Loucy (cell line): ENCODE measurements at regions not wholly inside any gene's neighbourhood (a gene's known extent, or its start where the extent isn't known, plus 50 kb on each side); places are given as distances from the start of the nearest gene placed in this dataset.
A peak's percentile ranks its signal among the peaks of the same experiment; 100 is the strongest.

Source experiments
- EZH2phosphoT487 ChIP-seq: fragments of 200-600 bp; IDR thresholded peaks from 2 replicates; pipeline ENCODE4 v1.6.1; 2018; ENCODE audit warnings: antibody characterized with exemption, mild to moderate bottlenecking, moderate library complexity, borderline replicate concordance
- TF ChIP-seq, protein P1 (sequence below): fragments of 200-600 bp; sonication (generic); conservative IDR thresholded peaks from 2 replicates; pipeline ENCODE4 v1.5.1; 2014; ENCODE audit warnings: mild to moderate bottlenecking, antibody characterized with exemption, low read length

DNA sequence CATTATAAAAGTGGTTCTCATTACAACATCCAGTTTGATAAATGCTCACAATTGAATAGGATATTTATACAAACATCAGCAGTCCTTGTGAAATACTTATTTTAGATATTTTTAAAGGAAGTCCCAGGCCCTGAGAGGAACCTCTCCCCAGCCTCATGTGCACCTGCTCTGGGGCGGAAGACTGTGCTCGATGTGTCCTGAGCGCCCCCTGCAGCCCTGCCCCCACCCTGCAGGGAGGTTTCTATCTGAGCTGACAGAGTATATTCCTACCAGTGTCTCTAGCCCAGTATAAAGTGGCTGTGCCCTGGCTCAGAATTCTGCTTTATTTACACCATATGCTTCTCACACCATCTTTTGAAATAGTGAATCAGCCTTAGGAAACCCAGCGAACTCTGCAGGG, 1349.1 kb downstream of the TMEM121 start:
- TF ChIP-seq, protein P1, sequence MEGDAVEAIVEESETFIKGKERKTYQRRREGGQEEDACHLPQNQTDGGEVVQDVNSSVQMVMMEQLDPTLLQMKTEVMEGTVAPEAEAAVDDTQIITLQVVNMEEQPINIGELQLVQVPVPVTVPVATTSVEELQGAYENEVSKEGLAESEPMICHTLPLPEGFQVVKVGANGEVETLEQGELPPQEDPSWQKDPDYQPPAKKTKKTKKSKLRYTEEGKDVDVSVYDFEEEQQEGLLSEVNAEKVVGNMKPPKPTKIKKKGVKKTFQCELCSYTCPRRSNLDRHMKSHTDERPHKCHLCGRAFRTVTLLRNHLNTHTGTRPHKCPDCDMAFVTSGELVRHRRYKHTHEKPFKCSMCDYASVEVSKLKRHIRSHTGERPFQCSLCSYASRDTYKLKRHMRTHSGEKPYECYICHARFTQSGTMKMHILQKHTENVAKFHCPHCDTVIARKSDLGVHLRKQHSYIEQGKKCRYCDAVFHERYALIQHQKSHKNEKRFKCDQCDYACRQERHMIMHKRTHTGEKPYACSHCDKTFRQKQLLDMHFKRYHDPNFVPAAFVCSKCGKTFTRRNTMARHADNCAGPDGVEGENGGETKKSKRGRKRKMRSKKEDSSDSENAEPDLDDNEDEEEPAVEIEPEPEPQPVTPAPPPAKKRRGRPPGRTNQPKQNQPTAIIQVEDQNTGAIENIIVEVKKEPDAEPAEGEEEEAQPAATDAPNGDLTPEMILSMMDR, result peak; percentile 83
- TF ChIP-seq EZH2phosphoT487, result no peak
